22Rv1 (cell line): ENCODE measurements at regions not wholly inside any gene's neighbourhood (a gene's known extent, or its start where the extent isn't known, plus 50 kb on each side); places are given as distances from the start of the nearest gene placed in this dataset.

ENCODE experiments used
- CTCF ChIP-seq: fragments of 450-650 bp; IDR thresholded peaks from 2 replicates; pipeline ENCODE4 v1.5.1; 2017; ENCODE audit warnings: mild to moderate bottlenecking
- ZFX ChIP-seq: fragments of 450-650 bp; IDR thresholded peaks from 2 replicates; pipeline ENCODE4 v1.6.1; 2017; ENCODE audit warnings: antibody characterized with exemption, borderline replicate concordance

- TF ChIP-seq CTCF (no peak), ZFX (no peak)
Measured at GRCh38 chrX:123086768-123087167, 97.3 kb upstream of the GRIA3 start.
